GM13976 (cell line): ENCODE measurements at regions not wholly inside any gene's neighbourhood (a gene's known extent, or its start where the extent isn't known, plus 50 kb on each side); places are given as distances from the start of the nearest gene placed in this dataset.

ENCODE experiments used
- DNase-seq: peaks from one replicate; pipeline ENCODE4 v3.0.0; 2012; ENCODE audit warnings: low spot score
- CTCF ChIP-seq: IDR thresholded peaks from 2 replicates; pipeline ENCODE4 v1.5.1; 2012; ENCODE audit warnings: borderline replicate concordance, mild to moderate bottlenecking; ENCODE audit not compliant: insufficient read depth; ENCODE audit errors: extremely low read depth, missing control alignments, control extremely low read depth
- in situ Hi-C: fragments of 300-500 bp; cut with MboI; formaldehyde crosslinking; loops from one replicate; pipeline ENCODE4 v1.12.0; 2022; ENCODE audit warnings: low sequenced_read_pairs, mixed read lengths, inconsistent platforms; ENCODE audit not compliant: unreplicated experiment

DNA sequence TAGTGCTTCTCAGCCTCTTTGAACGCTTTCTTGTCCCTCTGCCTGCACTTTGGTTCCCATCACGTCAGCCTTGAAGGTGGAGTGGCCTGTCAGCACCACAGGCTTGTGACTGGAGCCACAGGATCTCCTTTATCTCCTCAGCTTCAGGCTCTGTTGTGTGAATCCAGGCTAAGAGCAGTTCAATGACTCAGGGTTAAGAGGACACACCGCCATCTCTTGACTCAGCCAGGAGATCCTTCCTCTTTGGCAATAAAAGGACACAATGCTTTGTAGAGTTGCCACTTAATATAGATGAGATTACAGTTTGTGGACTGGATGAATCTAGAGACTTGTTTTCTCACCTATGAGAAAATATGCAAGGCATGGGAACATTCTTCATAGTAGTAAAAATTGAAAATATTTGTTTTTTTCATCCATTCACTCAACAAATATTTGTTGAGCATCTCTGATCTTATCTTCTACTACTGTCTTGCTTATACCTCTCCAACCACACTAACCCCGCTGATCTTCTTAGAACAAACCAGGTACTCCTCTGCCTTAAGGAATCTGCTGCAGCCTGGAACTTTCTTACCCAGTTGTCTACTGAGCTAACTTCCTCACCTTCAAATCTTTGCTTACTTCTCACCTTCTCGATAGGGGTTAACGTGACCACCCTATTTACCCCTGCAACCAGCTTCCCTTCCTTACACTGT lies 62.3 kb downstream of the UCHL1 start:
- no peak for DNase-seq
- TF ChIP-seq CTCF = no peak
- in situ Hi-C loops = no loop called here

GRCh38 chr4:41319553-41319952 lies 62.8 kb downstream of the UCHL1 start:
- no peak for TF ChIP-seq CTCF
- DNase-seq = no peak
- in situ Hi-C loops = no loop called here

GRCh38 chr4:41320278-41320677 lies 63.5 kb downstream of the UCHL1 start:
- no peak for DNase-seq
- in situ Hi-C loops = no loop called here
- TF ChIP-seq CTCF = no peak

GRCh38 chr4:41320786-41321185 lies 64.1 kb downstream of the UCHL1 start:
- TF ChIP-seq CTCF = no peak
- in situ Hi-C loops = no loop called here
- no peak for DNase-seq

DNA sequence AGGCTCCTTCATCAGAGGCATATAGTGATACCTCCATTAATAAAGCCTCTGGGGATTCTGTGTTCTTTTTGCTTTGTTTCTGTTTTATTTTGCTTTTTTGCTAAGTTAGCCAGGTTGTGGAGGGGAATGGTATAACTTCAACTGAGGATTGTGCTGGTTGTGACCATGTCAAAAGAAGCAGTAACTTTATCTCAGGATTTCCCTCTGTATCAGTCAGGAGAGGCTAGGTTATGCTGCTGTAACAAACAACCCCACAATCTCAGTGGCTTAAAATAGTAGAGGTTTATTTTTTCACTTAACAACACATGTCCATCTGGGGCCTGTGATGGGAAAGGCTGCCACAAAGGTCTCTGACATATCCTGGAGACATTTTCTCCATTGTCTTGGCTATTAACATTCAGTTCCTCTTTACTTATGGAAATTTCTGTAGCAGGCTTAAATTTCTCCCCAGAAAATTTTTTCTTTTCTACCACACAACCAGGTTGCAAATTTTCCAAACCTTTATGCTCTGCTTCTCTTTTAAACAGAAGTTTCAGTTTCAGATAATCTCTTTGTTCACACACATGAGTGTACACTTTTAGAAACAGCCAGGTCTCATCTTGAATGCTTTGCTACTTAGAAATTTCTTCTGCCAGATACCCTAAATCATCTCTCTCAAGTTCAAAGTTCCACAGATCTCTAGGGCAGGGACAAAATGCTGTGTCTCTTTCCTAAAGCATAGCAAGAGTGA lies 64.7 kb downstream of the UCHL1 start:
- no peak for TF ChIP-seq CTCF
- no peak for DNase-seq
- in situ Hi-C loops = no loop called here

DNA sequence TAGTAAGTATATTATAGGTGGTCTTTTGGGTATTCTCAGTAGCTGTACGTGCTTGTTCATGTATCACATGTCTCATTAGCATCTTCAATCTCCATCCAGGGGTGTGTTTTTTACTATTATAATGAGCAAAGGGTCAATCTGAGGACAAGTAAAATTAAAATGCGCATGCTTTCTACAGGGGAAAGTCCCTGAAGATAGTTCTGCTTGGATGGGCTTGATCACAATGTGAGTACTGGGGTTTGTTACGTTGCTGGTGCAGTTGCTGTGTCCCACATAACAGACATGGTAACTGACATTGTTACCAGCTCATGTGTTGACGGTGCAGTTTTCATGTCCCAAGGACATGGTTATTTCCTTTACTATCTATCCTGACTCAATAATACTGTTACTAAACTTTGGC lies 65.9 kb downstream of the UCHL1 start:
- in situ Hi-C loops = no loop called here
- DNase-seq = no peak
- TF ChIP-seq CTCF = no peak
